ENCODE measurements at regions not wholly inside any gene's neighbourhood (a gene's known extent, or its start where the extent isn't known, plus 50 kb on each side); places are given as distances from the start of the nearest gene placed in this dataset.

- DNase-seq (ENCODE audit: low spot score): no peak
Measured at GRCh38 chr6:40753675-40754448, 166.7 kb upstream of the LRFN2 start.

- no peak for DNase-seq (ENCODE audit: low spot score)
Measured at GRCh38 chr6:40753048-40753447, 165.9 kb upstream of the LRFN2 start.

- DNase-seq (ENCODE audit: low spot score): no peak
Measured at GRCh38 chr6:40744835-40745234, 157.7 kb upstream of the LRFN2 start.

- no peak for DNase-seq (ENCODE audit: low spot score)
Measured at GRCh38 chr6:40743690-40744446, 156.7 kb upstream of the LRFN2 start.

GRCh38 chr6:40743226-40743625, 156.1 kb upstream of the LRFN2 start:
- no peak for DNase-seq (ENCODE audit: low spot score)

GRCh38 chr6:40740518-40740917, 153.4 kb upstream of the LRFN2 start:
- no peak for DNase-seq (ENCODE audit: low spot score)

- no peak for DNase-seq (ENCODE audit: low spot score)
Measured at GRCh38 chr6:40738551-40739193, 151.5 kb upstream of the LRFN2 start.

- no peak for DNase-seq (ENCODE audit: low spot score)
Measured at GRCh38 chr6:40735521-40735920, 148.4 kb upstream of the LRFN2 start.

- no peak for DNase-seq (ENCODE audit: low spot score)
Measured at GRCh38 chr6:40735121-40735520, 148.0 kb upstream of the LRFN2 start.

GRCh38 chr6:40734607-40735006, 147.4 kb upstream of the LRFN2 start:
- no peak for DNase-seq (ENCODE audit: low spot score)

- no peak for DNase-seq (ENCODE audit: low spot score)
Measured at GRCh38 chr6:40733770-40734396, 146.7 kb upstream of the LRFN2 start.

GRCh38 chr6:40733290-40733689, 146.1 kb upstream of the LRFN2 start:
- no peak for DNase-seq (ENCODE audit: low spot score)

- DNase-seq (ENCODE audit: low spot score): no peak
Measured at GRCh38 chr6:40732878-40733277, 145.7 kb upstream of the LRFN2 start.

- no peak for DNase-seq (ENCODE audit: low spot score)
Measured at GRCh38 chr6:40728643-40729042, 141.5 kb upstream of the LRFN2 start.

- DNase-seq (ENCODE audit: low spot score): no peak
Measured at GRCh38 chr6:40727271-40727670, 140.1 kb upstream of the LRFN2 start.

- no peak for DNase-seq (ENCODE audit: low spot score)
Measured at GRCh38 chr6:40726853-40727252, 139.7 kb upstream of the LRFN2 start.

GRCh38 chr6:40725390-40725789, 138.2 kb upstream of the LRFN2 start:
- DNase-seq (ENCODE audit: low spot score): no peak

GRCh38 chr6:40724886-40725285, 137.7 kb upstream of the LRFN2 start:
- no peak for DNase-seq (ENCODE audit: low spot score)

- DNase-seq (ENCODE audit: low spot score): no peak
Measured at GRCh38 chr6:40723967-40724366, 136.8 kb upstream of the LRFN2 start.

- DNase-seq (ENCODE audit: low spot score): no peak
Measured at GRCh38 chr6:40722553-40723258, 135.5 kb upstream of the LRFN2 start.

- no peak for DNase-seq (ENCODE audit: low spot score)
Measured at GRCh38 chr6:40722091-40722490, 134.9 kb upstream of the LRFN2 start.

Data from germinal center (tissue), 1 donor.